Fibroblast of upper back skin (primary cell): ENCODE measurements at regions not wholly inside any gene's neighbourhood (a gene's known extent, or its start where the extent isn't known, plus 50 kb on each side); places are given as distances from the start of the nearest gene placed in this dataset.
A peak's percentile ranks its signal among the peaks of the same experiment; 100 is the strongest.

Experiments
- DNase-seq: peaks from one replicate; pipeline ENCODE4 v3.0.0-alpha.2; 2013

- DNase-seq: peak; percentile 56
These were observed 68.6 kb downstream of the SMIM21 start for GRCh38 chr18:75358928-75359327.

- DNase-seq: no peak
These were observed 74.1 kb downstream of the SMIM21 start for GRCh38 chr18:75353357-75353756.

GRCh38 chr18:75351409-75351808 is 76.1 kb downstream of the SMIM21 start:
- DNase-seq: no peak

- no peak for DNase-seq
These were observed 76.6 kb downstream of the SMIM21 start for GRCh38 chr18:75350857-75351256.

GRCh38 chr18:75350512-75350839 is 77.0 kb downstream of the SMIM21 start:
- peak; percentile 19 for DNase-seq

- DNase-seq: no peak
These were observed 77.6 kb downstream of the SMIM21 start for GRCh38 chr18:75349668-75350511.

GRCh38 chr18:75346671-75347070 is 80.8 kb downstream of the SMIM21 start:
- DNase-seq: no peak

- no peak for DNase-seq
These were observed 82.9 kb downstream of the SMIM21 start for GRCh38 chr18:75344615-75345014.

GRCh38 chr18:75344161-75344560 is 83.3 kb downstream of the SMIM21 start:
- no peak for DNase-seq

- DNase-seq: no peak
These were observed 84.1 kb downstream of the SMIM21 start for GRCh38 chr18:75343389-75343788.

- no peak for DNase-seq
These were observed 85.6 kb downstream of the SMIM21 start for GRCh38 chr18:75341897-75342296.

- DNase-seq: peak; percentile 7
These were observed 86.2 kb downstream of the SMIM21 start for GRCh38 chr18:75341267-75341666.

- no peak for DNase-seq
These were observed 87.4 kb downstream of the SMIM21 start for GRCh38 chr18:75339936-75340605.
